ENCODE measurements at regions not wholly inside any gene's neighbourhood (a gene's known extent, or its start where the extent isn't known, plus 50 kb on each side); places are given as distances from the start of the nearest gene placed in this dataset.

DNA sequence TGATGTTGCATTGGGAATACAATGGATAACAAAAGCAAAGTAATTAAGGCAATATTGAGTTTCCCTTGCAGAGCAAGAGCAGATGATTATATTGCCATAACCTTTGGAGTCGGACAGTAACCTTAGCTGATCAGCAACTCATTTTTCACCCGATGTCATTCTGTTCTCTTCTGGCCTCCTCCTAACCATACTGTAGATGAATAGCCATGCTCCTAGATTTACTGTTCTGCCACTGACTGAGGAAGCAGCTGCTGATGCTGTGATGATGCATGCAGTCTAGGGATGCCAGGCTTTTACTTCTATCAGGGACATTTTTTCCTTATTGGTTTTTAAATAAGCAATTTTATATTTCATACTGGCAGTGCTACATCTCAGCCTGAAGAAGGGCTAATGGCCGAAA is 443.9 kb downstream of the GPAT3 start:
- Histone ChIP-seq H2AFZ (ENCODE audit: low read length) (no peak overlapping the region), H3K79me2 (ENCODE audit: insufficient read depth, low read length) (no peaks in the 10 kb centered on the region), H3K23ac (ENCODE audit: insufficient read length, low read depth, low read length) (no peak overlapping the region), H3K4me1 (ENCODE audit: insufficient read depth, low read length) (no peaks in the 10 kb centered on the region), H2BK15ac (ENCODE audit: low read depth, low read length) (no peak overlapping the region), H4K20me1 (ENCODE audit: control insufficient read depth, insufficient read depth, insufficient read length) (no peaks in the 10 kb centered on the region), H3T11ph (ENCODE audit: low read length) (no peak overlapping the region), H3K9ac (ENCODE audit: extremely low read depth, insufficient read length, low read length) (no peak overlapping the region), H3K27ac (ENCODE audit: insufficient read length, low read depth, low read length) (no peak overlapping the region), H3K23me2 (ENCODE audit: insufficient read length, low read depth, low read length, poor library complexity, severe bottlenecking) (no peaks in the 10 kb centered on the region), H3K27me3 (ENCODE audit: insufficient read depth, low read length) (no peaks in the 10 kb centered on the region), H4K8ac (replicated peaks; ENCODE audit: insufficient read length, low read depth, low read length) (no peak overlapping the region), H3K4me2 (ENCODE audit: insufficient read depth, insufficient read length, low read length) (no peak overlapping the region), H2BK12ac (ENCODE audit: insufficient read length, low read depth, low read length) (no peak overlapping the region), H2BK20ac (ENCODE audit: low read depth, low read length, poor library complexity, severe bottlenecking) (no peak overlapping the region), H3K14ac (ENCODE audit: insufficient read depth, low read length) (no peak overlapping the region), H3K18ac (ENCODE audit: insufficient read length, low read depth, low read length) (no peak overlapping the region), H4K91ac (ENCODE audit: insufficient read length, low read depth, low read length) (no peak overlapping the region), H4K5ac (ENCODE audit: insufficient read length, low read depth, low read length) (no peak overlapping the region), H2BK5ac (ENCODE audit: insufficient read length, low read length) (no peak overlapping the region), H3K4ac (ENCODE audit: low read depth, low read length) (no peak overlapping the region), H3K9me3 (ENCODE audit: control insufficient read depth, low read depth, low read length) (no peaks in the 10 kb centered on the region), H3K56ac (ENCODE audit: insufficient read length, low read depth, low read length) (no peak overlapping the region), H2AK5ac (ENCODE audit: insufficient read length, low read length) (no peak overlapping the region), H3K79me1 (ENCODE audit: insufficient read depth, low read depth, low read length, poor library complexity, severe bottlenecking) (no peaks in the 10 kb centered on the region), H2BK120ac (ENCODE audit: low read depth, low read length, poor library complexity, severe bottlenecking) (no peak overlapping the region)
- Mint-ChIP-seq H3K4me3 (no peak overlapping the region), H3K27ac (no peak overlapping the region), H3K9me3 (no peaks in the 10 kb centered on the region), H3K36me3 (ENCODE audit: insufficient read depth in 1 of 3, low read depth in 3 of 3) (no peaks in the 10 kb centered on the region), H3K4me1 (no peaks in the 10 kb centered on the region), H3K27me3 (ENCODE audit: low read depth) (no peaks in the 10 kb centered on the region; the same call in 1 of the 2 replicates)
- no CpG with 5 or more reads among the region's 3 CpGs for WGBS (ENCODE audit: extremely low coverage, insufficient read length, low lambda C conversion rate)
- TF ChIP-seq, protein P1, sequence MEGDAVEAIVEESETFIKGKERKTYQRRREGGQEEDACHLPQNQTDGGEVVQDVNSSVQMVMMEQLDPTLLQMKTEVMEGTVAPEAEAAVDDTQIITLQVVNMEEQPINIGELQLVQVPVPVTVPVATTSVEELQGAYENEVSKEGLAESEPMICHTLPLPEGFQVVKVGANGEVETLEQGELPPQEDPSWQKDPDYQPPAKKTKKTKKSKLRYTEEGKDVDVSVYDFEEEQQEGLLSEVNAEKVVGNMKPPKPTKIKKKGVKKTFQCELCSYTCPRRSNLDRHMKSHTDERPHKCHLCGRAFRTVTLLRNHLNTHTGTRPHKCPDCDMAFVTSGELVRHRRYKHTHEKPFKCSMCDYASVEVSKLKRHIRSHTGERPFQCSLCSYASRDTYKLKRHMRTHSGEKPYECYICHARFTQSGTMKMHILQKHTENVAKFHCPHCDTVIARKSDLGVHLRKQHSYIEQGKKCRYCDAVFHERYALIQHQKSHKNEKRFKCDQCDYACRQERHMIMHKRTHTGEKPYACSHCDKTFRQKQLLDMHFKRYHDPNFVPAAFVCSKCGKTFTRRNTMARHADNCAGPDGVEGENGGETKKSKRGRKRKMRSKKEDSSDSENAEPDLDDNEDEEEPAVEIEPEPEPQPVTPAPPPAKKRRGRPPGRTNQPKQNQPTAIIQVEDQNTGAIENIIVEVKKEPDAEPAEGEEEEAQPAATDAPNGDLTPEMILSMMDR (conservative IDR thresholded peaks at IDR 0.05) = no peak
- no peak for DNase-seq
